ENCODE measurements at regions not wholly inside any gene's neighbourhood (a gene's known extent, or its start where the extent isn't known, plus 50 kb on each side); places are given as distances from the start of the nearest gene placed in this dataset.

DNA sequence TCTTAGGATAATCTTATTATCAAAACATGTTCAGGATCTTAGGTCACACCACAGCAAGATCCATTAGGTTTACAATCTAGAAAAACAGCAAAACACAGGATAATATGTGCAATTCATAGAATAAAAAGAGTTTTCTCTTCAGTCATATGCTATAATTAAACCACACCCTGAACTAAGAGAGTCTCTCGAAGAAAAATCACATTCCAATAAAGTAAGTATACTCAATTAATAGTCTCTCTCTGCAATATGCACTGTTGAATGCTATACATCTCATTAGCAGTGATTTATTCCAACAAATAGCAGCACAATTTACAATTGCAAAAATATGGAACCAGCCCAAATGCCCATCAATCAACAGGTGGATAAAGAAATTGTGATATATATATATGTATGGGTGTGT, 383.7 kb downstream of the PPP3CA start:
- no peaks in the 10 kb centered on the region for H3K9me3 ChIP-seq
- no peak for DNase-seq
- Mint-ChIP-seq H3K9me3 (ENCODE audit: unreplicated experiment) (no peaks in the 10 kb centered on the region), H3K4me1 (ENCODE audit: low read depth, unreplicated experiment) (no peaks in the 10 kb centered on the region), H3K4me3 (ENCODE audit: unreplicated experiment) (no peak overlapping the region), H3K27ac (ENCODE audit: unreplicated experiment) (no peak overlapping the region), H3K27me3 (ENCODE audit: insufficient read depth, unreplicated experiment) (peaks cover 2% of the 10 kb centered on the region), H3K36me3 (ENCODE audit: insufficient read depth, unreplicated experiment) (no peaks in the 10 kb centered on the region)
- no peak overlapping the region for H3K4me3 ChIP-seq (ENCODE audit: low read depth, low read length)
- no peaks in the 10 kb centered on the region for H3K27me3 ChIP-seq (replicated peaks; ENCODE audit: control insufficient read depth, insufficient read depth, low read length)
- intact Hi-C loops (cut with micrococcal nuclease; ENCODE audit: unreplicated experiment): no loop called here
- CTCF ChIA-PET: no interaction called here
- BruUV-seq (replicated peaks): no TSS peak
- H3K4me1 ChIP-seq: no peaks in the 10 kb centered on the region
- no peaks in the 10 kb centered on the region for H3K36me3 ChIP-seq (ENCODE audit: control insufficient read depth, insufficient read depth, low read length)
- POLR2A ChIA-PET: no interaction called here
- TF ChIP-seq, protein P1, sequence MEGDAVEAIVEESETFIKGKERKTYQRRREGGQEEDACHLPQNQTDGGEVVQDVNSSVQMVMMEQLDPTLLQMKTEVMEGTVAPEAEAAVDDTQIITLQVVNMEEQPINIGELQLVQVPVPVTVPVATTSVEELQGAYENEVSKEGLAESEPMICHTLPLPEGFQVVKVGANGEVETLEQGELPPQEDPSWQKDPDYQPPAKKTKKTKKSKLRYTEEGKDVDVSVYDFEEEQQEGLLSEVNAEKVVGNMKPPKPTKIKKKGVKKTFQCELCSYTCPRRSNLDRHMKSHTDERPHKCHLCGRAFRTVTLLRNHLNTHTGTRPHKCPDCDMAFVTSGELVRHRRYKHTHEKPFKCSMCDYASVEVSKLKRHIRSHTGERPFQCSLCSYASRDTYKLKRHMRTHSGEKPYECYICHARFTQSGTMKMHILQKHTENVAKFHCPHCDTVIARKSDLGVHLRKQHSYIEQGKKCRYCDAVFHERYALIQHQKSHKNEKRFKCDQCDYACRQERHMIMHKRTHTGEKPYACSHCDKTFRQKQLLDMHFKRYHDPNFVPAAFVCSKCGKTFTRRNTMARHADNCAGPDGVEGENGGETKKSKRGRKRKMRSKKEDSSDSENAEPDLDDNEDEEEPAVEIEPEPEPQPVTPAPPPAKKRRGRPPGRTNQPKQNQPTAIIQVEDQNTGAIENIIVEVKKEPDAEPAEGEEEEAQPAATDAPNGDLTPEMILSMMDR (IDR thresholded peaks at IDR 0.05; ENCODE audit: insufficient read depth in 1 of 2, low read depth in 1 of 2, low read length in 1 of 2, severe bottlenecking in 1 of 2, unreplicated experiment in 1 of 2): no peak

DNA sequence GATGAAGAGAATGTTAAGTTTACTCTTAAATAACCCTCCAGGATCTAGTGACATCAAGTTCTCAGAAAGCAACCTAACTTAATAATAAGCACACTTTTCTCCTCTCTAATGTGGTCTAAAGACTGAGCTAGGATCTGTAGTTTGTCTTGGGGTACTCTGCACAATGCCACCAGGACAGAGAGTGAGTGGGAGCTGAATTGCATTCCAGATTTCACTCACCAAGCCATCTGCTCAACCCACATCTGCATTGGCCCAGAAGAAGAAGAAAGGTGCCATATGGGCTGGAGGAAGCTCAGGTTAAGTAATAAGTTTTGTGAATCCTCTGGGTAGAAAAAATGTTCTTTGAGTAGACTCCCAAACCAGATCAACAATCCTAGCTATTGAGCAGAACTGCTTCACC, 384.6 kb downstream of the PPP3CA start:
- TF ChIP-seq, protein P1 (IDR thresholded peaks at IDR 0.05; ENCODE audit: insufficient read depth in 1 of 2, low read depth in 1 of 2, low read length in 1 of 2, severe bottlenecking in 1 of 2, unreplicated experiment in 1 of 2): no peak
- no peak for DNase-seq
- H3K9me3 ChIP-seq: no peaks in the 10 kb centered on the region
- Mint-ChIP-seq H3K27ac (ENCODE audit: unreplicated experiment) (no peak overlapping the region), H3K4me1 (ENCODE audit: low read depth, unreplicated experiment) (no peaks in the 10 kb centered on the region), H3K9me3 (ENCODE audit: unreplicated experiment) (no peaks in the 10 kb centered on the region), H3K4me3 (ENCODE audit: unreplicated experiment) (no peak overlapping the region), H3K27me3 (ENCODE audit: insufficient read depth, unreplicated experiment) (peaks cover 2% of the 10 kb centered on the region), H3K36me3 (ENCODE audit: insufficient read depth, unreplicated experiment) (no peaks in the 10 kb centered on the region)
- intact Hi-C loops (cut with micrococcal nuclease; ENCODE audit: unreplicated experiment): no loop called here
- POLR2A ChIA-PET: no interaction called here
- CTCF ChIA-PET: no interaction called here
- no peaks in the 10 kb centered on the region for H3K36me3 ChIP-seq (ENCODE audit: control insufficient read depth, insufficient read depth, low read length)
- H3K4me3 ChIP-seq (ENCODE audit: low read depth, low read length): no peak overlapping the region
- BruUV-seq (replicated peaks): no TSS peak
- no peaks in the 10 kb centered on the region for H3K27me3 ChIP-seq (replicated peaks; ENCODE audit: control insufficient read depth, insufficient read depth, low read length)
- no peaks in the 10 kb centered on the region for H3K4me1 ChIP-seq

DNA sequence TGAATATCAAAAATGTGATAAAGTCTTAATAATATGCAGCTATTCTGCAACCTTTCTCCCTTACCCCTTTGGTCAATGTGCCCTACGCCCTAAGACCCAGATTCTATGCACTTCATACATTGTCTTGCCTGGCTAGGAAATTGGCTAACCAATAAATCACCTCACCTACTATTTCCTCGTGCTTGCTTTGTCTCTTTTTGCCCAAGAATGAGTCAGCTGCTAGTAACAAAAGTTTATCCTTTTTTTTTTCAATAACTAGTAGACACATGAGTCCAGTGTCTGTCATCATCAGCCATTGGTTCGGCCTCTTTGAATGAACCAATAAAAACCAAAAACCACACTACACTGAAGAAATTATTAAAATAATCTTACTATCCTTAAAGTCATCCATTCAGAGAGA, 387.1 kb downstream of the PPP3CA start:
- no peaks in the 10 kb centered on the region for H3K9me3 ChIP-seq
- H3K4me3 ChIP-seq (ENCODE audit: low read depth, low read length): no peak overlapping the region
- Mint-ChIP-seq H3K36me3 (ENCODE audit: insufficient read depth, unreplicated experiment) (no peaks in the 10 kb centered on the region), H3K27ac (ENCODE audit: unreplicated experiment) (no peak overlapping the region), H3K4me3 (ENCODE audit: unreplicated experiment) (no peak overlapping the region), H3K9me3 (ENCODE audit: unreplicated experiment) (no peaks in the 10 kb centered on the region), H3K27me3 (ENCODE audit: insufficient read depth, unreplicated experiment) (no peaks in the 10 kb centered on the region), H3K4me1 (ENCODE audit: low read depth, unreplicated experiment) (no peaks in the 10 kb centered on the region)
- BruUV-seq (replicated peaks): no TSS peak
- POLR2A ChIA-PET: no interaction called here
- intact Hi-C loops (cut with micrococcal nuclease; ENCODE audit: unreplicated experiment): no loop called here
- H3K27me3 ChIP-seq (replicated peaks; ENCODE audit: control insufficient read depth, insufficient read depth, low read length): no peaks in the 10 kb centered on the region
- CTCF ChIA-PET: no interaction called here
- no peaks in the 10 kb centered on the region for H3K4me1 ChIP-seq
- H3K36me3 ChIP-seq (ENCODE audit: control insufficient read depth, insufficient read depth, low read length): no peaks in the 10 kb centered on the region
- DNase-seq: no peak
- TF ChIP-seq, protein P1 (IDR thresholded peaks at IDR 0.05; ENCODE audit: insufficient read depth in 1 of 2, low read depth in 1 of 2, low read length in 1 of 2, severe bottlenecking in 1 of 2, unreplicated experiment in 1 of 2): no peak

All from Caco-2 (cell line).